Islet precursor cell (in vitro differentiated cells): ENCODE measurements at regions not wholly inside any gene's neighbourhood (a gene's known extent, or its start where the extent isn't known, plus 50 kb on each side); places are given as distances from the start of the nearest gene placed in this dataset.
"Not testable (repeated sequence)": the region's sequence is repeated elsewhere in the genome, so short reads cannot be mapped to it uniquely, and the experiment has no call there.

Source experiments
- DNase-seq: peaks from one replicate; pipeline ENCODE4 v3.0.0-alpha.2; 2018

DNA sequence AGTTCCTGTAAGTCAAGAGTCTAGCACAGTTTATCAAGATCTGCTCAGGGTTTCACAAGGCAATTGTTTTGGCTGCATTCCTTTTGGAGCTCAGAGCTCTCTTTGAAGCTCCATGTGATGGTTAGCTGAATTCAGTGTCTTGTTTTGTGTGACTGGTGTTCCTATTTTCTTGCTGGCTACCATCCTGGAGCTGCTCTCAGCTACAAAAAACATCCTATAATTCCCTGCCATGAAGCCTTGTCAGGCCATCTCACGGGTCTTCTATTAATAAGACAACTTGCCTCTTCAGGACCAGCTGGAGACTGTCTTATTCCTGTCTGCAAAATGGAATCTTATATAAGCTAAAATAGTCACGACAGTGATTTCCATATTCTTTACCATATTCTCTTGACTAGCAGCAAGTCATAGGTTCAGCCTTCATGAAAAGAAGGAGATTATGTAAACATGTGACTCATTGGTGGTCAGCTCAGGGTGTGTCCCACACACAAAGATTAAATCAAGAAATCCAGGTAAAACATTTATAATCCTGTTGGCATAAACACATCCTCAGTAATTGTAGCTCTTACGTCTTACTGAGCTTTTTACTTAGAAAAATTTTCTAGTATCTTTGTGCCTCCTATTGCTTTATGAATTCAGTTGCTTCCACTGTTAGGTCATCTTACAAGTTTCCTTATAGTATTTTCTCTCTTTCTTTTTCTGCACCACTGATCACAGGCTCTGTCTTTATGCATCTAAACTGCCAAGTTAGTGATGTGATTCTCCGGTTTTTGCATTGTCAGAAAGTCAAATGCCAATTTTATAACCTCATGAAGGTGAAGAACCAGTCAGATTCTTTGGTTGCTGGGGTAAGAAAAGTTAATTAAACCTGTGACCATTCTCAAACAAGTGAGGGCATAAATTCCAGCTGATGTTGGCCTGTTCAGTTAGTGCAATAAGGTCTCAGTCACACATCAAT, 378.5 kb upstream of the MGAT4C start:
- no peak for DNase-seq

DNA sequence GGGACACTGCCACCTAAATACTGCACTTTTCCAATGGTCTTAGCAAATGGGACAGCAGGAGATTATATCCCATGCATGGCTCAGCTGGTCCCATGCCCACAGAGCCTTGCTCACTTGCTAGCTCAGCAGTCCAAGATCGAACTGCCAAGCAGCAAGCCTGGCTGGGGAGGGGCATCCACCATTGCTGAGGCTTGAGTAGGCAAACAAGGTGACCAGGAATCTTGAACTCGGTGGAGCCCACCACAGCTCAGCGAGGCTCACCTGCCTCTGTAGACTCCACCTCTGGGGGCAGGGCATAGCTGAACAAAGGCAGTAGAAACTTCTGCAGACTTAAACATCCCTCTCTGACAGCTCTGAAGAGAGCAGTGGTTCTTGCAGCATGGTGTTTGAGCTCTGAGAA, 370.8 kb upstream of the MGAT4C start:
- DNase-seq: no peak

DNA sequence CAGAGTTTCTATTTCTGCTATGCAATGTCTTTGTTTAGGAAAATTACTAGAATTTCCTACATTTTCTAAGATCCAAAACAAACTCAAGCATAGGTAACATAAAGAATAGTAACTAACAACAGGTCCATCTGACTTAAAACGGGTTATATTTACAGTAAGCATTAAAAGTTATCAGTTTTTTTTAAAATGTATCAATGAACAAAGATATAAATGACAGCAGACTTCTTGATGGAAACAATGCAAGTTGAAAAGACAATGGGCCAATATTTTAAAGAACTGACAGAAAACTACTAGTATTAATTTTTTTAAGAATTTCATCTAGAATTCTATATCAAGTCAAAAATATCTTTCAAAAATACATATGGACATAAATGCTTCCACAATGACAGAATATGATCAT, 367.1 kb upstream of the MGAT4C start:
- no peak for DNase-seq

DNA sequence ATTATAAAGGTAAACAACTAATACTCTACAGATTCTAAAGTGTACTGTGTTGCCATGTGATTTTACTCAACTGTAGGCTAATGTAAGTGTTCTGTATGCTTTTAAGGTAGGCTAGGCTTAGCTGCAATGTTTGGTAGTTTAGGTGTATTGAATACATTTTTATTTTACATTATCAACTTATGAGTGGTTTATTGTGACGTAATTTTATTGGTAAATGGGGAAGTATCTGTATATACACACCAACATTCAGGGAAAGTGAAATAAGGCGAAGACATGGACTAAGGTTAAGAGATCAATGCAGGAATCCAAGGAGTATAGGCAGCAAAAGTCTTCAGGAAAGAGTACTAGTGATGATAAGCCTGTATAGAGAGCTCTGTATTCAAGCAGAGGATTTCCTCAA, 365.8 kb upstream of the MGAT4C start:
- no peak for DNase-seq

DNA sequence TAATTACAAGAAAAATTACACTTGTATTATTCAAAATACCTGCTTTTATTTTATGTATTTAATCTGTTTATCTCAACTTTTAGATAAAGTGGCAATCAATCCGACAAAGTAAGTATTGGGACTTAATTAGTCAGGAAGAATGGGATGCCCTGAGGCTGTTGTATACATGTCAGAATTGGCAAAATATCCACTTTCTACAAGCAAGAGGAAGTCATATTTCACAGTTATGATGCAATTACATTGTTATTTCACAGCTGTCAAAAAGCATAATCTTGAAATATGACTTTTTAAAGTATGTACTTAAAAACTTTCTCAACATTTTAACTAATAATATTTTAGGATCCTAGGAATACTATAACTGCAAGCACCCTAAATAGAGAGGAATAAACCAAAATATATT, 357.1 kb upstream of the MGAT4C start:
- DNase-seq: no peak

DNA sequence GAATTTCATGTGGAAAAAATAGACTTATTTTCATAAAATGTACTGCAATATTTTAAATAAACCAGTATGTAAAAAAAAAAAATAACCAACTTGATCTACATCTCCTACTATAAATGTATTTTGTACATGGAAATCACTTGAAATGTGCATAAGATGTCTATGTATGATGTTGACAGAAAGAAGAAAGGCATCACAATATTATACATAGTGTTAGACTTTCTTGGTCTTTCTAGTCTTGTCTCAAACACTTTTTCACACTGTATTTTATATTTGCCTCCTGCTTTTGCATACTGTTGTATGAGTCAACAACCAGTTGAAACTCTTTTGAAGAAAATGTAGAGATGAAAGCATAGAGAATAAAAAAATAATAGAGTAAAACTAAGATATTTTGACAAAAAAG, 352.4 kb upstream of the MGAT4C start:
- DNase-seq: no peak

DNA sequence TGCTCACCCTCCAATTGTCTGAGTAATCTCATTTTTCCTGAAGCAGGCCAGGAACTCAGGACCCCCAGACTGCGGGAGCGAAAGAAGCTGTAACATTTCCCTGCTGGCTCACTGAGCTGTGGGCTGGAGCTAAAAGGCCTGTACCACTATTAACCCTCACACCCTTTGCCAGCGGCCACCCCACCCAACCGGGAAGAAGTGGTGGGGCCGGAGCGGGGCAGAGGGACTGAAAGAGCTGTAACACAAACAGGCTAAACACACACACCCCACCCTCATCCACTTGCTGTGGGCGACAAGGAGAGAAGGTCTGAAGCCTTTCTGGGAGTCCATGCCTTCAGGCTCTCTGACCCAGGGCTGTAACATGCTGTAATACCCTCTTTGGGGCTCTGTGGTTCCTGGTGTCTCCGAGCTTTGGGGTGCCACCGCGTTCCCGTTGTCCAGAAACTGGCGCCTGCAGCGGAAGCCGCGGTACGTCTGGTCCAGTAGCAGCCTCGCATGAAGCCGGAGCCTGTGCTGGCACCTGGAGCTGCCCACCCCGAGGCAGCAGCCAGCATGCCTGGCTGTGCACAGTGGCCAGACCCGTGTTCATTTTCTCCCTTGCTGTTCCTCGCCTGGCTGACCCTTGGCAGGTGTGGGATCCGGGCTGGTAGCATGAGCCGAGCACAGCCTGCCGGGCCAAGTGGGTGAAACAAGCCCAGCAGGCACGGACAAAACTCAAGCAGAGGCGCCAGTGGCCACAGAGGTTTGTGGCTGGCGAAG, 345.5 kb upstream of the MGAT4C start:
- DNase-seq: no peak

DNA sequence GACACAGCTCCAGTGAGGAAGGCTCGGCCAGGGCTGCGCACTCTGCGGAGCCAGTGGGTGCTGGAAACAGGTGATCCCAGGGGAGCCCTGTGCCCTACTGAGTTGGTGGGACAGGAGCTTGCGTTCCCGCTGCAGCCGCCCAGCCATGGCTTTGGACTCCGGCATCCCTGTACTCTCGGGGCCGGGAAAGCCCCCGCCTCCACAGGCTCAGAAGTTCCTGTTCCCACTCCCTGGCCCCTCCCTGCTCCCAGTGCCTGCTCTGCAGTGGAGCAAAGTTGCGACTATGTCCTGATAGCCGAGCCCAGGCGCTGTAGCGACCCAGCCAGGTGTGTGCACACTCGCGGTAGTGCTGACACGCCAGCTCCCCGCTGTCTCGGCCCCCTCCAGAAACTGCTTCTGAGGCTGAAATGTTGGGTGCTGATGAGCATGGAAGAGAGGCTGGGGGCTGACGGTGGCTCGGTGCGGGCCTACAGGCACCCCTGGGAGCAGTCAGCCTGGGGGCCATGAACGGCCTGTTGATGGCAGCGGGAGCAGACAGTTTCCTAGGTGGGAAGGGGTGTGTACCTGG, 344.6 kb upstream of the MGAT4C start:
- no peak for DNase-seq

DNA sequence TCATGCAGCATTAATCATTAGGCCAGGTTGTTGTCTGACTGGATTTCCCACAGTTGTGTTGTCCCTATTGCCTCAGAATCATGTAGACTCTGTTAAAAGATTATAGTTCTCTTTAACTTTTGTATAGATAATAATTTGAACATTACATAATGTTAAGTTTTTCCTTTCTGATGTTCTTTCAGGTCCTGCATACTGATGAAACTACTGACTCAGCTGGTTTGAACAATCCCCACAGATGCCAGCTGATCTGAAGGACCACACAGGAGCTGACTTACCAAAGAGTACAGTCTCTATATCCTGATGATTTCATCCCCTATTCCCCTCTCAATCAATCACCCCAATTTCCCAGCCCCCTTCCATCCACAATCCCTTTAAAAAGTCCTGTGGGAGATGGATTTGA, 341.2 kb upstream of the MGAT4C start:
- no peak for DNase-seq

DNA sequence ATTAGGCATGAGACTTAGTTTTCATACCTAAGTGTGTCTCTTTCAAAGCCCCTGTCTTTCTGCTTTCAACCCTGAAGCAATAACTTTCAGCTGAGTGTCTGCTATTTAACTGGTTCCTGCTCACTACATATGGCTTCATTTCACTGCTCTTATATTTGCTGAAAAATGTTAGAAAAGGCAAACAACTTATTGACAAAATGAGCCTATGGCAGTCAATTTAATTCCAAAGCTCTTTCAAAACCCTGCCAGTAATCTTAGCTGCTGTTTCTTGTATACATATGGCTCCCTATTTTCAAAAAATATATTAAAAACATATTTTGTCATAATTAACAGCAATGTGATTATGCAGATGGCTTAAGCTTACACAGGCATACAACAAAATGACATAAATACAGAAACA, 334.1 kb upstream of the MGAT4C start:
- DNase-seq: no peak

DNA sequence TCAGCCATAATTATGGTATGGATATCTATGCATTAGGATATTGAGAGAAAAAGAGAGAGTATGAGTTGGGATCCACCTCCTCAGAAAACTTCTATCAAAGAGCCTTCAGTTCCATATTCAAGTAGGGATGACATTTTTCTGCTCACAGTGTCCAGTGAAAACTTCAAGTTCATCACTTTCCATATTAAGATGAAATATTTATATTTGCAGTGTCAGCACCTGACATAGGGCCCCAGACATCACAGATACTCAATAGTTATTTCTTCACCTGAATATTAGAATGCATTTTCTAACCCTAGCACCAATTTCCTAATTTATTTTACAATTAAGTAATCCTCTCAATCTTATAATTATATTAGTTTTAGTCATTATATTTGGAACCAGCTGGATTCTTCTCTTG, 318.0 kb upstream of the MGAT4C start:
- no peak for DNase-seq

DNA sequence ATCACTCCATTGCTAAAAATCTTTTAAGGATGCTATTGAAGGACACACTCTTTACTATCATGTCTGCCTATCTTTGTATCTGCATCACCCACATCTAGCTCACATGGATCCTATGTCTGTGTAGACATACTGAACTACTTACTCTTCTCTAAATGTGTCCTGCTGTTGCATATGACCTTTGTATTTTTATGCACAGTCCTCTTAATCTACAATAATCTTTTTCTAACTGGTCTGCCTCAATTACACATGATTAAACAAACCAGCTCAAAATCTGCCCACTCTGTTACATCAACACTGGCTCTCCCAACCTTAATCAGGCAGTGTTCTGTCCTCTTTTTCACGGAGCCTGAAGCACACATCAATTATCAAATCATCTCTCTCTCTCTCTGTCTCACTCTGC, 316.3 kb upstream of the MGAT4C start:
- no peak for DNase-seq

DNA sequence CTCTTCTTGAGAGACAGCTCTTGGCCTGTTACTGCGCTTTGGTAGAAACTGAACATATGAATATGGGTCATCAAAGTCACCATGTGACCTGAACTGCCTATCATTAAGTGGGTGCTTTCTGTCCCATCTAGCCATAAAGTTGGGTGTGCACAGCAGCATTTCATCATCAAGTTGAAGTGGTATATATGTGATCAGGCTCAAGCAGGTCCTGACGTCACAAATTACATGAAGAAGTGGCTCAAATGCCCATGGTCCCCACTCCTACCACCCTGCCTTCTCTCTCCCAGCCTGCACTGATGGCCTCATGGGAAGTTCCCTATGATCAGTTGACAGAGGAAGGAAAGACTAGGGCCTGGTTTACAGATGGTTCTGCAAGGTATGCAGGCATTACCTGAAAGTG, 308.8 kb upstream of the MGAT4C start:
- DNase-seq: no peak

DNA sequence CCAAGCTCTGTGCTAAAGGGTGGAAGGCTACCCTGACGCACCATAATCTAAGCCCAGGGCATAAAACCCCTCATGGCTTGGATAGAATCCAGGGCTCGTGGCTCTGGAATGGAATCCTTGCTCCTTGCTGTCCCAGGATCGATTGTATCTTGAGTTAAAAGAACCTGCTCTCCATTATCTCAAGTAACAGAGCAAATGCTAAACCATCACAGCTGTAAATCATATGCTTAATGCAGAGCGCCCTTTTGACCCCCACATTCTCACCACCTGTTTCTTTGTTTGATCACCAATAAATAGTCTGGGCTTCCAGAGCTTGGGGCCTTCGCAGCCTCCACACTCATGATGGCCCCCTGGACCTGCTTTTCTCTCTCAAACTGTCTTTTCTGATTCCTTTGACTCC, 299.3 kb upstream of the MGAT4C start:
- not testable (repeated sequence) for DNase-seq

DNA sequence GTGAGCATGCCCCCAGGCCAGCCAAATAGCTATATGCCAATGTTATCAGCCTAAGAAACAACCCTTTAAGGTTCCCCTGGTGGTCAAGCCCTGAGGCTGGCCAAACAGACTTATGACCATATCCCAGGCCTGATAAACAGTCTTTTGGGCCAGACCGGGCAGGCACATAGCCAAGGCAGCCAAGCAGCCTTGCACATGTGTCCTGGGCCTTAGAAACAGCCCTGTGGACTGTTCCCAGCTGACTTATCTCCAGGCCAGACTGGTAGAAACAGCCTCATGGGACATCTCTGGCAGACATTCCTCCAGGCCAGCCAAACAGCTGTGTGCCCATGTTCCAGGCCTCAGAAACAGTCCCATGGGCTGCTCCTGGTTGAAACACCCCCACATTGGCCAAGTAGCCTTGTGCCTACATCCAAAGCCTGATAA, 295.0 kb upstream of the MGAT4C start:
- DNase-seq: no peak

DNA sequence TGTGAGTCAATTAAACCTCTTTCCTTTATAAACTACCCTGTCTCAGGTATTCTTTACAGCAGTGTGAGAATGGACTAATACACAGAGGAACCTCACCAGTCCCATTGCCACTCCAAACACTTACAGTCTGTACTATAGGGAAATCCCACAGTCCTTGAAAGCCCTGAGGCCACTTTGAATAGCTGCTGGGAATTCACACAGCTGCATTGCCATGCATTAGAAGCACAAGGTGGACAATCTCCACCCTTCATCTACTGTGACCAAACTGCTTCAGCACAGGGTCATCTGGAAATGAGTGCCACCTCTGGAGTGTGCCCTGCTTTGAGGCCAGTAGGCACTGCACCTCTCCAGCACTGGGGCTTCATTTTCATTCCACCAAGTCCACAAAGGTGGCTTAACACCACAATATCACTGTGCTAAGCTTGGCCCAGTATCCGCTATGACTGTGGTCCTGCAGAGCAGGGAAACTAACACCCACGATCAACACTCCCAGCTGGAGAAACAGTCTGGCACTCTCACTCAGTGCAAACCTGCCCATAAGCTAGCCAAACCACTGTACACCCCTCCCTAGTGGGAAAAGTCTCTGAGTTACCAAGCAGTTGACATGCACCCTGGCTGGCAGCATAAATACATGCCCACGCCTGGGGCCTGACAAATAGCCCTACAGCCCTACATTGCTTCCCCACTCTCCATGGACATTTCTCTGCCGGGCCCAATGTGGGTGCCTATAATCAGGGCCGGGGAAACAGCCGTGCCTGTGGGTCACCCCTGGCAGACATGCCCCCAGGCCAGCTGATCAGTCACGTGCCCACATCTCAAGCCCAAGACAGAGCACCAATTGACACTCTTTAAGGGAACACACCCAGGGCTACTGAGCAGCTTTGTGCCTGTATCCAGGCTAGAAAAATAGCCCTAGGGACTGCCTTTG, 294.3 kb upstream of the MGAT4C start:
- no peak for DNase-seq

DNA sequence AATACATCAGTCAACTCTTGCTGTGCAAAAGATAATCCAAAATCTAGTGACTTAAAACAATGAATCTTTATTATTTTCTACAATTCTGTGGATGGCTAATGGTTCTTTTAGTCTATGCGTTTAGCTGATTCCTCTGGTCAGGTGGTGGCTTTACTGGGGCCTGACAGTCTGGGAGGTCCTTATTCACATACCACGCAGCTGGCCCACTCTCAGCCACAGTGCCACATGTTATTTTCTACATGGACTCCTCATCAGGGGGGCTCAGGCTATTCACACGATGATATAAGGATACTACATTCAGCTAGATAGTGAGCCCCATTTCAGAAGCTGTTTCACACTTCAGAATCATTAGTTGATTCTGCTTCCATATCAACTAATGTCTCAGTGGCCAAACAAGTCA, 287.5 kb upstream of the MGAT4C start:
- no peak for DNase-seq

DNA sequence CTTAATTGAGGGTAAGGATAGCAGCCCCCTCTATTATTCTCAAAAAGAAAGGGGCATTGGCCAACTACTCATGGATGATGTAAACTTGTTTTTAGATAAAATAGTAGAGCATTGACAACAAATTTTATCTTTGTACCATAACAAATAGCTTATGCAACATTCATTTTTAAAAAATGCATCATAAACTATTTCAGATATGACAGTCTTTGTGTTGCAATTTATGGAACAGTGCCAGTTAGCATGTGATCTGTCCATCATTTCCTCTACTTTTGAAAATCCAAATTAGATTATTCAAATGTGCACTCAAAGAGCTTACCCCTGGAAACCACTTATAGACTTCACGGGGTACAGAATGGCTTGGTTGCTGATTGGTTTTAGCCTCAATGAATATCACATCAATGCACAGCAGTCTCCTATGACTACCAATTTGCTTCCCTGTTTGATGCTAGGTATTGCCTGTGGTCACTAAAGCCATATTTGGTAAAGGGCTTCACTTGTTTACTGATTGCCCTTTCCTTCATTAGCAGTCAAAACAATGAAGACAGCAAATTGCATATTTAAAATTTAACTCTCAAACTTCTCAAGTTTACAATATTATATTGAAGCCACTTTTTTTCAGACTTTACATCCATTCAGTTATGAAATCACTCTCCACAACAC, 274.9 kb upstream of the MGAT4C start:
- no peak for DNase-seq

DNA sequence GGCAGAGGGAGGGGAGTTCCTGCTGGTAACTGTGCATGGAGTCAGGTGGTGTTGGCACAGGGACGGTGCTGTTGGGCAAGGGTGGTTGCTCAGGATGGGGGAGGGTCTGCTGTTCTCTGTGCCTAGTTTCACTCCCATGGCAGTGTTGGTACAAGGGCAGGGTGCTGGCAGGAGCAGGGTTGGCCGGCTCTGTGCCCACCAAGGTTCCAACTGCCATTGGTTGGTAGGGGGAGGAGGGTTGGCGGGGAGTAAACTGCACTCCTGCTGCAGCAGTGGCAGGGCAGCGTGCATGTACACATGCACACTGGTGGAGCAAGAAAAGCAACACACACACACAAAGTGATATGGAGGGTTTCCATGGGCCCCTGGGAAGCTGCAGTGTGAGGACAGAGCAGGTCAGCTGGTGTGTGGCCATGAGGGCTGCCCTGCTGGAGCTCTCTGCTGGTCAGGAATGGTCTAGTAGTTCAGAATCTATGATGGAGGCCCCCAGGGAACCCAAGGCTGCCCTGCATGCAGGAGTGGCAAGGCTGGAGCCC, 269.9 kb upstream of the MGAT4C start:
- no peak for DNase-seq

DNA sequence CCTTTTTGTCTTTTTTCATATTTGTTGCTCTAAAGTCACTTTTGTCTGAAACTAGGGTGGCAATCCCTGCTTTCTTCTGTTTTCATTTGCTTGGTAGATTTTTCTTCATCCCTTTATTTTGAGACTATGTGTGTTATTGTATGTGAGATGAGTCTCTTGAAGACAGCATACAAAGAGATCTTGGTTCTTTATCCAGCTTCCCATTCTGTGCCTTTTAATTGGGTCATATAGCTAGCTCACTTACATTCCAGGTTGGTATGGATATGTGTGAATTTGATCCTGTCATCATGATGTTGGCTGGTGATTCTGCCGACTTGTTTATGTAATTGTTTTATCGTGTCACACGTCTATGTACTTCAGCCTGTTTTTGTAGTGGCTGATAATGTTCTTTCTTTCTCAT, 267.7 kb upstream of the MGAT4C start:
- no peak for DNase-seq

DNA sequence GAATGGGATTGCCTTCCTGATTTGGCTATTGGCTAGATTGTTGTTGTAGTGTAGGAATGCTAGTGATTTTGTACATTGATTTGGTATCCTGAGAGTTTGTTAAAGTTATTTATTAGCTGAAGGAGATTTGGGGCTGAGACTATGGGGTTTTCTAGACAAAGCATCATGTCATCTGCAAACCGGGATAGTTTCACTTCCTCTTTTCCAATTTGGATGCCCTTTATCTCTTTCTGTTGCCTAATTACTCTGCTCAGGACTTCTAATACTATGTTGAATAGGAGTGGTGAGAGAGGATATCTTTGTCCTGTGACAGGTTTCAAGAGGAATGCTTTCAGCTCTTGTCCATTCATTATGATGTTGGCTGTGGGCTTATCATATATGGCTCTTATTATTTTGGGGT, 265.7 kb upstream of the MGAT4C start:
- DNase-seq: no peak

DNA sequence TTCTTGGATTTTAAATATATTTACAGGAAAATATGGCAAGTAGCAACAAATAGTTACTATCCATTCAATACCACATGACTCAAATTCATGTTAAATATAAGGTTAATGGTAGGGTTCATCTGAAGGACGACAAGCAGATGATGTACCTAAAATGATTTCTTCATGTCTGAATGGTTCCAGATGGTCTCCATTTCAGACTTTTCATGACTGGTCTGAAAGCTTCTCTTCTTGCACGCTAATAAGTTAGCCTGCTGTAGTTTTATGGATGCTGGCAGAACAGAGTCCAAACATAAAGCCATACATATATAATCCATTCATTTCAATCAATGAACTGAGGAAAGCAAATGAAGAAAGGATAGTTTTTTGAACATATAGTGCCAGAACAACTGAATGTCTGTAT, 257.0 kb upstream of the MGAT4C start:
- DNase-seq: no peak
